Heart right ventricle (tissue), 16 donors: ENCODE measurements at regions not wholly inside any gene's neighbourhood (a gene's known extent, or its start where the extent isn't known, plus 50 kb on each side); places are given as distances from the start of the nearest gene placed in this dataset.
"Not testable (repeated sequence)": the region's sequence is repeated elsewhere in the genome, so short reads cannot be mapped to it uniquely, and the experiment has no call there.

Source experiments
- ATAC-seq, 8 donors: fragments of 200-7000 bp; cut with Tn5 transposase; one replicate each; pipeline ENCODE4 v1.9.1; 2020; ENCODE audit warnings: mild to moderate bottlenecking in 8 of 8, moderate library complexity in 8 of 8, moderate number of reproducible peaks in 1 of 8
- DNase-seq, 2 donors: peaks; one replicate each; pipeline ENCODE4 v3.0.0-alpha.2; 2020
- H3K27ac ChIP-seq, 10 donors: fragments of 200-600 bp; sonication (generic) in 2 of 10; one replicate each; pipeline versions ENCODE4 v1.5.0 to v1.8.0; 2020 to 2022; ENCODE audit warnings: mild to moderate bottlenecking in 3 of 10
- H3K27me3 ChIP-seq, 7 donors: fragments of 200-600 bp; one replicate each; pipeline ENCODE4 v1.8.0; 2021 to 2022; ENCODE audit warnings: mild to moderate bottlenecking in 2 of 7
- H3K36me3 ChIP-seq, 9 donors: fragments of 200-600 bp; sonication (generic) in 1 of 9; one replicate each; pipeline versions ENCODE4 v1.5.0 to v1.8.0; 2020 to 2022; ENCODE audit warnings: mild to moderate bottlenecking in 2 of 9
- H3K4me1 ChIP-seq, 9 donors: fragments of 200-600 bp; sonication (generic) in 1 of 9; one replicate each; pipeline versions ENCODE4 v1.5.0 to v1.8.0; 2020 to 2022; ENCODE audit warnings: mild to moderate bottlenecking in 4 of 9
- H3K4me3 ChIP-seq, 10 donors: fragments of 200-600 bp; sonication (generic) in 2 of 10; one replicate each; pipeline versions ENCODE4 v1.5.0 to v1.8.0; 2020 to 2022; ENCODE audit warnings: mild to moderate bottlenecking in 7 of 10, moderate library complexity in 2 of 10
- H3K9me3 ChIP-seq, 11 donors: fragments of 200-600 bp in 10 of 11; sonication (generic) in 2 of 11; one replicate each; pipeline versions ENCODE4 v1.5.0 to v1.8.0; 2013 to 2022; ENCODE audit warnings: mild to moderate bottlenecking in 2 of 11, control low read depth in 1 of 11, moderate library complexity in 1 of 11
- WGBS, 2 donors: extraction: QIAGEN DNeasy Blood & Tissue Kit; methylation state at CpG; one replicate each; pipeline ENCODE4 v1.1.7; 2013; ENCODE audit warnings: inconsistent platforms in 1 of 2; 5-methylcytosine and 5-hydroxymethylcytosine counted together
- intact Hi-C, 10 donors: fragments of 100-400 bp; cut with DNase I; formaldehyde crosslinking; loops; one replicate each; pipeline versions ENCODE4 v1.11.1 to v1.14.2; 2022
- TF ChIP-seq, protein P1 (sequence below), 9 donors: fragments of 200-600 bp; sonication (generic) in 2 of 9; IDR thresholded peaks; one replicate each; pipeline versions ENCODE4 v1.5.0 to v1.8.0; 2021 to 2022; ENCODE audit warnings: antibody characterized with exemption in 9 of 9, mild to moderate bottlenecking in 5 of 9, moderate library complexity in 1 of 9
- donor health status: Arrhythmogenic right ventricular cardiomyopathy.
- donor health status: ischemic (EF 13 %, LVEDD 7.1; RV severe dilation, severe dysfunction).
- donor health status: healthy with polysubstance abuse.
- donor health status: DM: no; HTN: yes; CAD: no.
- donor health status: DM: no; HTN: no; CAD: no.
- donor health status: ischemic (EF 25% LVEDD 6.9; RV normal size, moderate dysfunction).
- donor health status: ischemic (EF 25% LVEDD 5.7; RV mildly dilated, moderate dysfunction).
- donor health status: healthy.
- donor health status: DM: yes; HTN: yes; CAD: no.
- donor health status: Ischemic cardiomyopathy.
- donor health status: ischemic (EF 35%, LVEDD 5.7; RV mildly dilated, moderate dysfunction).
- donor health status: nonischemic (EF 11% LVEDD 7.7; RV severe dilation, severe dysfunction).
- donor health status: DM: yes; HTN: yes; CAD: no.
- donor health status: PGD.
- donor health status: ischemic (EF 29% LVEDD 5.4; RV normal size, mild dysfunction).
- donor health status: nonischemic (EF 23%, LVEDD 6.1; RV moderate dilation, normal function).

DNA sequence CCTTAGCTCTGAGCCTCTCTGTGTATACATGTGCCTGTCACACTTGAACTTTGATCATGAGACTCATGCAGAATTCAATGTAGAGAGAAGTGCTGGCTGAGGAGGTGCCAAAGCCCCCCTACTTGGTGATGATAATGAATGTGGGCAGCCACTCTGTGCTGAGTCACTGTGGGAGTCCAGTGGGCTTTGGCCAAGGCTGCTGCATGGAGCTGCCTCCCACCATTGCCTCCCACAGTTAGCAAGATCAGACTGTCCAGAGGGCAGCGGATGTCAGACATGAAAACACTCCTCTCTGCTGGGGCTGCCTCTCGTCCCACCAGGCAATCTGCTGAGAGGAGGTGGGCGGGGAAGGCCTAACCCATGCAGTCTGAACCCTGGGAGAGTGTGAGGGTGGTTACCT lies 180.3 kb downstream of the SH2D4B start:
- Histone ChIP-seq H3K4me1 (no peaks in the 10 kb centered on the region), H3K27ac (no peak overlapping the region), H3K9me3 (no peaks in the 10 kb centered on the region), H3K4me3 (no peak overlapping the region), H3K27me3 (peaks cover 0 to 6% (median 0%) of the 10 kb centered on the region in 7 donors), H3K36me3 (no peaks in the 10 kb centered on the region)
- intact Hi-C loops, result no loop called here
- 81 to 83% methylated on average over 3 of the region's 3 CpGs for WGBS, 2 donors
- TF ChIP-seq, protein P1, sequence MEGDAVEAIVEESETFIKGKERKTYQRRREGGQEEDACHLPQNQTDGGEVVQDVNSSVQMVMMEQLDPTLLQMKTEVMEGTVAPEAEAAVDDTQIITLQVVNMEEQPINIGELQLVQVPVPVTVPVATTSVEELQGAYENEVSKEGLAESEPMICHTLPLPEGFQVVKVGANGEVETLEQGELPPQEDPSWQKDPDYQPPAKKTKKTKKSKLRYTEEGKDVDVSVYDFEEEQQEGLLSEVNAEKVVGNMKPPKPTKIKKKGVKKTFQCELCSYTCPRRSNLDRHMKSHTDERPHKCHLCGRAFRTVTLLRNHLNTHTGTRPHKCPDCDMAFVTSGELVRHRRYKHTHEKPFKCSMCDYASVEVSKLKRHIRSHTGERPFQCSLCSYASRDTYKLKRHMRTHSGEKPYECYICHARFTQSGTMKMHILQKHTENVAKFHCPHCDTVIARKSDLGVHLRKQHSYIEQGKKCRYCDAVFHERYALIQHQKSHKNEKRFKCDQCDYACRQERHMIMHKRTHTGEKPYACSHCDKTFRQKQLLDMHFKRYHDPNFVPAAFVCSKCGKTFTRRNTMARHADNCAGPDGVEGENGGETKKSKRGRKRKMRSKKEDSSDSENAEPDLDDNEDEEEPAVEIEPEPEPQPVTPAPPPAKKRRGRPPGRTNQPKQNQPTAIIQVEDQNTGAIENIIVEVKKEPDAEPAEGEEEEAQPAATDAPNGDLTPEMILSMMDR (IDR thresholded peaks at IDR 0.05), result no peak
- DNase-seq (no peak), ATAC-seq (no peak)

GRCh38 chr10:80719935-80720334 lies 182.2 kb downstream of the SH2D4B start:
- H3K27me3 ChIP-seq, result peaks cover 0 to 5% (median 0%) of the 10 kb centered on the region in 7 donors
- no peak for ATAC-seq
- H3K4me1 ChIP-seq, result no peaks in the 10 kb centered on the region
- WGBS, 2 donors, result 56 to 59% methylated on average over 5 of the region's 5 CpGs
- TF ChIP-seq, protein P1 (IDR thresholded peaks at IDR 0.05), result no peak
- H3K9me3 ChIP-seq, result no peaks in the 10 kb centered on the region
- H3K4me3 ChIP-seq, result no peak overlapping the region
- no peak for DNase-seq
- no peak overlapping the region for H3K27ac ChIP-seq
- no peaks in the 10 kb centered on the region for H3K36me3 ChIP-seq
- intact Hi-C loops, result no loop called here

DNA sequence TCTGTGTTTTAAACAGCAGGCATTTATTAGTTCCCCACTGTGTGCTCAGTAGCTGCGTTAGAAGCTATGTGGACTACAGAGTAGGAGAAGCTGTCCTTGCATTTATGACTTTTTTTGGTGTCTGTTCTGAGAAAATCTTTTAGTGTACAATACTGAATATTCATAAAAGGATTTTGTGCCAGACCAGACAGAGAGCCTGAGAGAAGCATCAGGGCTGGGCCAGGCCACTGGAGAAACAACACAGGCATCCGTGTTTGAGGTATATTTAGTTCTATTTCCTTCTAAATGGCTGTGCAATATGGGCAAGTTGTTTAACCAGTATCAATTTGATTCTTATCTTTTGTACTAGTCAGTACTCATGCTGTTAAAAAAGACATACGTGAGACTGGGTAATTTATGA lies 182.8 kb downstream of the SH2D4B start:
- TF ChIP-seq, protein P1 (IDR thresholded peaks at IDR 0.05), result no peak
- no peak overlapping the region for H3K27ac ChIP-seq
- ATAC-seq (no peak), DNase-seq (no peak)
- intact Hi-C loops, result no loop called here
- H3K27me3 ChIP-seq, result no peaks in the 10 kb centered on the region
- H3K4me3 ChIP-seq, result no peak overlapping the region
- no peaks in the 10 kb centered on the region for H3K36me3 ChIP-seq
- no peaks in the 10 kb centered on the region for H3K9me3 ChIP-seq
- no peaks in the 10 kb centered on the region for H3K4me1 ChIP-seq
- 72 to 79% methylated on average over 3 of the region's 3 CpGs for WGBS, 2 donors

GRCh38 chr10:80728354-80728753 lies 190.7 kb downstream of the SH2D4B start:
- WGBS, 2 donors, result 93% methylated on average over 9 to 14 of the region's 15 CpGs
- H3K9me3 ChIP-seq, H3K36me3 ChIP-seq, intact Hi-C loops, ATAC-seq, H3K4me3 ChIP-seq, DNase-seq, H3K4me1 ChIP-seq, H3K27ac ChIP-seq: not testable (repeated sequence)
- peaks cover 0 to 12% (median 0%) of the 10 kb centered on the region in 7 donors for H3K27me3 ChIP-seq

GRCh38 chr10:80729896-80730295 lies 192.2 kb downstream of the SH2D4B start:
- Histone ChIP-seq H3K4me1 (no peaks in the 10 kb centered on the region), H3K36me3 (no peaks in the 10 kb centered on the region), H3K9me3 (no peaks in the 10 kb centered on the region), H3K27ac (no peak overlapping the region), H3K27me3 (peaks cover 0 to 12% (median 0%) of the 10 kb centered on the region in 7 donors), H3K4me3 (no peak overlapping the region)
- WGBS, 2 donors, result 70 to 77% methylated on average over 6 of the region's 6 CpGs
- TF ChIP-seq, protein P1 (IDR thresholded peaks at IDR 0.05), result no peak
- ATAC-seq (no peak), DNase-seq (no peak)
- intact Hi-C loops, result no loop called here
